ENCODE measurements at regions not wholly inside any gene's neighbourhood (a gene's known extent, or its start where the extent isn't known, plus 50 kb on each side); places are given as distances from the start of the nearest gene placed in this dataset.

- TF ChIP-seq BACH2 (CRISPR knock-in tag; IDR thresholded peaks at IDR 0.05; ENCODE audit: borderline replicate concordance) (no peak), ESRRG (CRISPR knock-in tag; IDR thresholded peaks at IDR 0.05) (no peak)
Measured at GRCh38 chr6:6812427-6812826, 223.9 kb downstream of the LY86 start.

All from SK-N-SH treated with all-trans-retinoic acid at 6 μM for 48 hours (cell line).